ENCODE measurements at regions not wholly inside any gene's neighbourhood (a gene's known extent, or its start where the extent isn't known, plus 50 kb on each side); places are given as distances from the start of the nearest gene placed in this dataset.

DNA sequence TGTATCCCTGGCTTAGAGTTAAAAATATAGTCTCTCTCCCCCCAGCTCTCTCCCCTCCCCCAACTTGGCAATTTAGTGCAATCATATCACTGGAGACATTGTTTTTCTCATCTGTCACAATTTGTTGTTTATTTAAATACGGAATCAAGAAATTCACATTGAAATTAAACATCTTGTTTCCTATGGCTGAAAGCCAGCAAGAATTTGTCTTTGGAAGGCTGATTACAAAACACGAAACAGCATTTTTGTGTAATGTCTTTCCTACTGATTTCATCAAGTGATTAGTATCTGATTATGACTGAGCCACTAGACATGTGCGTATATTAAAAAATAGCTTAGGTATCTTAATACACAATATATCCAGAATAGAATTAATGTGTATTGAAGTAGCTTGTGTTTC lies 119.7 kb downstream of the LYPLAL1 start:
- Histone ChIP-seq H3K36me3 (no peaks in the 10 kb centered on the region), H3K9me3 (no peaks in the 10 kb centered on the region), H3K27me3 (no peaks in the 10 kb centered on the region), H3K27ac (no peak overlapping the region), H3K4me1 (ENCODE audit: insufficient read depth) (peaks cover 6% of the 10 kb centered on the region), H3K4me3 (no peak overlapping the region)
- no peak for TF ChIP-seq EP300 (IDR thresholded peaks at IDR 0.05)
- TF ChIP-seq POLR2A (IDR thresholded peaks at IDR 0.05) = no peak
- TF ChIP-seq, protein P1, sequence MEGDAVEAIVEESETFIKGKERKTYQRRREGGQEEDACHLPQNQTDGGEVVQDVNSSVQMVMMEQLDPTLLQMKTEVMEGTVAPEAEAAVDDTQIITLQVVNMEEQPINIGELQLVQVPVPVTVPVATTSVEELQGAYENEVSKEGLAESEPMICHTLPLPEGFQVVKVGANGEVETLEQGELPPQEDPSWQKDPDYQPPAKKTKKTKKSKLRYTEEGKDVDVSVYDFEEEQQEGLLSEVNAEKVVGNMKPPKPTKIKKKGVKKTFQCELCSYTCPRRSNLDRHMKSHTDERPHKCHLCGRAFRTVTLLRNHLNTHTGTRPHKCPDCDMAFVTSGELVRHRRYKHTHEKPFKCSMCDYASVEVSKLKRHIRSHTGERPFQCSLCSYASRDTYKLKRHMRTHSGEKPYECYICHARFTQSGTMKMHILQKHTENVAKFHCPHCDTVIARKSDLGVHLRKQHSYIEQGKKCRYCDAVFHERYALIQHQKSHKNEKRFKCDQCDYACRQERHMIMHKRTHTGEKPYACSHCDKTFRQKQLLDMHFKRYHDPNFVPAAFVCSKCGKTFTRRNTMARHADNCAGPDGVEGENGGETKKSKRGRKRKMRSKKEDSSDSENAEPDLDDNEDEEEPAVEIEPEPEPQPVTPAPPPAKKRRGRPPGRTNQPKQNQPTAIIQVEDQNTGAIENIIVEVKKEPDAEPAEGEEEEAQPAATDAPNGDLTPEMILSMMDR (IDR thresholded peaks at IDR 0.05) = no peak
- WGBS, 3 donors = 35 to 51% (median 46%) methylated on average over 3 of the region's 3 CpGs
- intact Hi-C loops (cut with DNase I) = no loop called here
- DNase-seq = no peak

- peaks cover 6% of the 10 kb centered on the region for H3K4me1 ChIP-seq (ENCODE audit: insufficient read depth)
Observed at GRCh38 chr1:219292999-219293398, 119.3 kb downstream of the LYPLAL1 start.

DNA sequence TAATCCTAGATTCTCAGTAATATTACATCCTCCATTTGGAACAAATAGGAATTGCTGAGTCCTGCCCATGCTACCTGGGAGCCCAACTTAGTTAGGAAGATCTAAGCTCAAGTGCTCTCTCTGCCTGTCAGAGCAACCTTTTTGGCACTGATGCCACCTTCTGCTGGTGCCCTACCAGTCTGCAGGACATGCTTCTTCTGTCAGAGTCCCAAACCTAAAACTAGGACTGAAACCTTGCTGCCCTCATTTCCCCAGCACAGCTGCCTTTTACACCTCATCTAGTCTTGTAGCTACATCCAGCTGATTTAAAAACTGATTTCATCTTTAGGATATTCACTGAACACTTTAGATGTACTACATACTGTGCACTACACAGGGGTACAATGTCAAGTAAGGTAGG lies 118.7 kb downstream of the LYPLAL1 start:
- H3K27ac ChIP-seq = no peak overlapping the region
- peaks cover 6% of the 10 kb centered on the region for H3K4me1 ChIP-seq (ENCODE audit: insufficient read depth)
- TF ChIP-seq, protein P1 (IDR thresholded peaks at IDR 0.05) = no peak
- no peaks in the 10 kb centered on the region for H3K9me3 ChIP-seq
- H3K27me3 ChIP-seq = no peaks in the 10 kb centered on the region
- H3K4me3 ChIP-seq = no peak overlapping the region
- no peaks in the 10 kb centered on the region for H3K36me3 ChIP-seq
- DNase-seq = no peak
- intact Hi-C loops (cut with DNase I) = no loop called here

More at GRCh38 chr1:219292999-219293398, 119.3 kb downstream of the LYPLAL1 start:
- Histone ChIP-seq H3K36me3 (no peaks in the 10 kb centered on the region), H3K27ac (no peak overlapping the region), H3K27me3 (no peaks in the 10 kb centered on the region), H3K4me3 (no peak overlapping the region), H3K9me3 (no peaks in the 10 kb centered on the region)
- WGBS, 3 donors = 27 to 37% (median 30%) methylated on average over 3 of the region's 3 CpGs
- DNase-seq = no peak
- no peak for TF ChIP-seq POLR2A (IDR thresholded peaks at IDR 0.05)
- TF ChIP-seq EP300 (IDR thresholded peaks at IDR 0.05) = no peak
- TF ChIP-seq, protein P1 (IDR thresholded peaks at IDR 0.05) = no peak
- intact Hi-C loops (cut with DNase I) = no loop called here

- H3K36me3 ChIP-seq = no peaks in the 10 kb centered on the region
- peaks cover 6% of the 10 kb centered on the region for H3K4me1 ChIP-seq (ENCODE audit: insufficient read depth)
- no peak overlapping the region for H3K4me3 ChIP-seq
- no peaks in the 10 kb centered on the region for H3K9me3 ChIP-seq
- intact Hi-C loops (cut with DNase I) = no loop called here
- DNase-seq = no peak
- H3K27ac ChIP-seq = no peak overlapping the region
- TF ChIP-seq POLR2A (IDR thresholded peaks at IDR 0.05) (no peak), EP300 (IDR thresholded peaks at IDR 0.05) (no peak)
- TF ChIP-seq, protein P1 (IDR thresholded peaks at IDR 0.05) = no peak
- H3K27me3 ChIP-seq = no peaks in the 10 kb centered on the region
- 81 to 82% (median 82%) methylated on average over 6 of the region's 6 CpGs for WGBS, 3 donors
Observed at GRCh38 chr1:219289171-219289570, 115.5 kb downstream of the LYPLAL1 start.

DNA sequence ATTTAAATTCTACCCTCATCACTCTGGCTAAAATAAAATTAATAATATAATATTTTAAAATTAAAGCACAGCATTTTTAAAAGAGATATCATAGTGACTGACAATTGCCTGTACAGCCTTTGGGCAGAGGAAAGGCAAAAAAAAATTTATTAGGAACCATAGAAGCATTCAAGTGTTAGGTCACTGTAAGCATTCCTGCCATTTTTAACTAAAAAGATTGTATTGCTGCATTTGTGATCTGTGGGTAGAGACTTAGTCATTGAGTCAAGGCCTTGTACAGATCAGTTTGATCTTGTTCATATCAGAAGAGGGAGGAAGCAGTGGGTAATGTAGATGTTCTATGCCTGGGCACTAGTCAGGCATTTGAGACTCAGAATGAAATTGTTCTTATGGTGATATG lies 109.9 kb downstream of the LYPLAL1 start:
- no peak overlapping the region for H3K4me3 ChIP-seq
- no peak for TF ChIP-seq POLR2A (IDR thresholded peaks at IDR 0.05)
- no peak for TF ChIP-seq EP300 (IDR thresholded peaks at IDR 0.05)
- TF ChIP-seq, protein P1 (IDR thresholded peaks at IDR 0.05) = no peak

More for the DNA sequence above, 109.9 kb downstream of the LYPLAL1 start:
- no peak for DNase-seq
- H3K27me3 ChIP-seq = no peaks in the 10 kb centered on the region
- H3K36me3 ChIP-seq = no peaks in the 10 kb centered on the region
- intact Hi-C loops (cut with DNase I) = no loop called here
- H3K27ac ChIP-seq = no peak overlapping the region
- H3K9me3 ChIP-seq = no peaks in the 10 kb centered on the region
- H3K4me1 ChIP-seq (ENCODE audit: insufficient read depth) = no peaks in the 10 kb centered on the region
